ENCODE measurements at regions not wholly inside any gene's neighbourhood (a gene's known extent, or its start where the extent isn't known, plus 50 kb on each side); places are given as distances from the start of the nearest gene placed in this dataset.
"Not testable (repeated sequence)": the region's sequence is repeated elsewhere in the genome, so short reads cannot be mapped to it uniquely, and the experiment has no call there.

- no peaks in the 10 kb centered on the region for H3K27me3 Mint-ChIP-seq (ENCODE audit: low read depth)
Measured at GRCh38 chr11:25790396-25790795, 541.5 kb upstream of the ANO3 start.

GRCh38 chr11:25793637-25794036 is 538.3 kb upstream of the ANO3 start:
- no peak for DNase-seq
- no peak overlapping the region for H3K4me3 Mint-ChIP-seq
- no peaks in the 10 kb centered on the region for H3K27me3 Mint-ChIP-seq (ENCODE audit: low read depth)
- ATAC-seq: no peak
- H3K4me1 Mint-ChIP-seq (ENCODE audit: low read depth): no peaks in the 10 kb centered on the region
- ChIA-PET CTCF (no interaction called here), POLR2A (no interaction called here)
- no peaks in the 10 kb centered on the region for H3K9me3 Mint-ChIP-seq (ENCODE audit: insufficient read depth)
- no peak overlapping the region for H3K27ac Mint-ChIP-seq
- H3K36me3 Mint-ChIP-seq (ENCODE audit: low read depth): no peaks in the 10 kb centered on the region

More at GRCh38 chr11:25790396-25790795, 541.5 kb upstream of the ANO3 start:
- H3K4me3 Mint-ChIP-seq: no peak overlapping the region
- ATAC-seq (no peak), DNase-seq (no peak)
- no peaks in the 10 kb centered on the region for H3K36me3 Mint-ChIP-seq (ENCODE audit: low read depth)
- H3K4me1 Mint-ChIP-seq (ENCODE audit: low read depth): no peaks in the 10 kb centered on the region
- ChIA-PET CTCF (no interaction called here), POLR2A (no interaction called here)
- H3K27ac Mint-ChIP-seq: no peak overlapping the region
- H3K9me3 Mint-ChIP-seq (ENCODE audit: insufficient read depth): no peaks in the 10 kb centered on the region

GRCh38 chr11:25794804-25795203 is 537.1 kb upstream of the ANO3 start:
- no peaks in the 10 kb centered on the region for H3K4me1 Mint-ChIP-seq (ENCODE audit: low read depth)

GRCh38 chr11:25816411-25816810 is 515.5 kb upstream of the ANO3 start:
- Mint-ChIP-seq H3K27me3 (ENCODE audit: low read depth) (no peaks in the 10 kb centered on the region), H3K27ac (no peak overlapping the region), H3K36me3 (ENCODE audit: low read depth) (no peaks in the 10 kb centered on the region), H3K4me1 (ENCODE audit: low read depth) (no peaks in the 10 kb centered on the region), H3K9me3 (ENCODE audit: insufficient read depth) (peaks cover 7% of the 10 kb centered on the region), H3K4me3 (no peak overlapping the region)
- ChIA-PET CTCF (no interaction called here), POLR2A (no interaction called here)
- DNase-seq: no peak
- ATAC-seq: no peak

More at GRCh38 chr11:25794804-25795203, 537.1 kb upstream of the ANO3 start:
- ATAC-seq: no peak
- H3K9me3 Mint-ChIP-seq (ENCODE audit: insufficient read depth): no peaks in the 10 kb centered on the region
- H3K36me3 Mint-ChIP-seq (ENCODE audit: low read depth): no peaks in the 10 kb centered on the region
- ChIA-PET POLR2A (no interaction called here), CTCF (no interaction called here)
- no peak for DNase-seq
- H3K27ac Mint-ChIP-seq: no peak overlapping the region
- H3K4me3 Mint-ChIP-seq: no peak overlapping the region
- no peaks in the 10 kb centered on the region for H3K27me3 Mint-ChIP-seq (ENCODE audit: low read depth)

GRCh38 chr11:25824688-25825087 is 507.2 kb upstream of the ANO3 start:
- ATAC-seq: no peak
- Mint-ChIP-seq H3K9me3 (ENCODE audit: insufficient read depth) (peaks cover 13% of the 10 kb centered on the region), H3K27me3 (ENCODE audit: low read depth) (no peaks in the 10 kb centered on the region), H3K4me1 (ENCODE audit: low read depth) (no peaks in the 10 kb centered on the region), H3K36me3 (ENCODE audit: low read depth) (no peaks in the 10 kb centered on the region), H3K4me3 (no peak overlapping the region), H3K27ac (no peak overlapping the region)
- no peak for DNase-seq
- CTCF ChIA-PET: no interaction called here
- POLR2A ChIA-PET: no interaction called here

GRCh38 chr11:25831485-25831884 is 500.4 kb upstream of the ANO3 start:
- DNase-seq; H3K36me3 Mint-ChIP-seq (ENCODE audit: low read depth); H3K27ac Mint-ChIP-seq; POLR2A ChIA-PET; ATAC-seq; H3K27me3 Mint-ChIP-seq (ENCODE audit: low read depth); H3K4me1 Mint-ChIP-seq (ENCODE audit: low read depth); H3K4me3 Mint-ChIP-seq; CTCF ChIA-PET: not testable (repeated sequence)
- H3K9me3 Mint-ChIP-seq (ENCODE audit: insufficient read depth): peaks cover 18% of the 10 kb centered on the region

GRCh38 chr11:25838918-25839625 is 492.9 kb upstream of the ANO3 start:
- Mint-ChIP-seq H3K27me3 (ENCODE audit: low read depth) (no peaks in the 10 kb centered on the region), H3K9me3 (ENCODE audit: insufficient read depth) (peaks cover 11% of the 10 kb centered on the region), H3K4me1 (ENCODE audit: low read depth) (no peaks in the 10 kb centered on the region), H3K27ac (no peak overlapping the region), H3K4me3 (no peak overlapping the region), H3K36me3 (ENCODE audit: low read depth) (no peaks in the 10 kb centered on the region)
- no peak for ATAC-seq
- no peak for DNase-seq
- CTCF ChIA-PET: no interaction called here
- POLR2A ChIA-PET: no interaction called here

GRCh38 chr11:25844811-25845210 is 487.1 kb upstream of the ANO3 start:
- H3K36me3 Mint-ChIP-seq (ENCODE audit: low read depth): no peaks in the 10 kb centered on the region
- H3K4me3 Mint-ChIP-seq: no peak overlapping the region
- POLR2A ChIA-PET: no interaction called here
- no peak for ATAC-seq
- H3K9me3 Mint-ChIP-seq (ENCODE audit: insufficient read depth): peaks cover 22% of the 10 kb centered on the region
- DNase-seq: no peak
- H3K4me1 Mint-ChIP-seq (ENCODE audit: low read depth): no peaks in the 10 kb centered on the region
- H3K27ac Mint-ChIP-seq: no peak overlapping the region
- CTCF ChIA-PET: no interaction called here
- H3K27me3 Mint-ChIP-seq (ENCODE audit: low read depth): no peaks in the 10 kb centered on the region

- Mint-ChIP-seq H3K27me3 (ENCODE audit: low read depth) (no peaks in the 10 kb centered on the region), H3K36me3 (ENCODE audit: low read depth) (no peaks in the 10 kb centered on the region), H3K27ac (no peak overlapping the region), H3K4me1 (ENCODE audit: low read depth) (no peaks in the 10 kb centered on the region), H3K9me3 (ENCODE audit: insufficient read depth) (no peaks in the 10 kb centered on the region), H3K4me3 (no peak overlapping the region)
- ChIA-PET POLR2A (no interaction called here), CTCF (no interaction called here)
- DNase-seq (no peak), ATAC-seq (no peak)
Measured at GRCh38 chr11:25855916-25856315, 476.0 kb upstream of the ANO3 start.

GRCh38 chr11:25859776-25860175 is 472.2 kb upstream of the ANO3 start:
- DNase-seq: no peak
- ChIA-PET CTCF (no interaction called here), POLR2A (no interaction called here)
- no peak overlapping the region for H3K4me3 Mint-ChIP-seq
- no peaks in the 10 kb centered on the region for H3K36me3 Mint-ChIP-seq (ENCODE audit: low read depth)
- no peaks in the 10 kb centered on the region for H3K27me3 Mint-ChIP-seq (ENCODE audit: low read depth)
- H3K27ac Mint-ChIP-seq: no peak overlapping the region
- ATAC-seq: no peak
- no peaks in the 10 kb centered on the region for H3K9me3 Mint-ChIP-seq (ENCODE audit: insufficient read depth)
- no peaks in the 10 kb centered on the region for H3K4me1 Mint-ChIP-seq (ENCODE audit: low read depth)

GRCh38 chr11:25860677-25861450 is 471.1 kb upstream of the ANO3 start:
- DNase-seq: no peak
- Mint-ChIP-seq H3K4me1 (ENCODE audit: low read depth) (no peaks in the 10 kb centered on the region), H3K27ac (no peak overlapping the region), H3K4me3 (no peak overlapping the region), H3K9me3 (ENCODE audit: insufficient read depth) (no peaks in the 10 kb centered on the region), H3K36me3 (ENCODE audit: low read depth) (no peaks in the 10 kb centered on the region), H3K27me3 (ENCODE audit: low read depth) (no peaks in the 10 kb centered on the region)
- ATAC-seq: no peak
- POLR2A ChIA-PET: no interaction called here
- CTCF ChIA-PET: no interaction called here

GRCh38 chr11:25862159-25862558 is 469.8 kb upstream of the ANO3 start:
- Mint-ChIP-seq H3K9me3 (ENCODE audit: insufficient read depth) (no peaks in the 10 kb centered on the region), H3K36me3 (ENCODE audit: low read depth) (no peaks in the 10 kb centered on the region), H3K27ac (no peak overlapping the region), H3K27me3 (ENCODE audit: low read depth) (no peaks in the 10 kb centered on the region), H3K4me3 (no peak overlapping the region), H3K4me1 (ENCODE audit: low read depth) (no peaks in the 10 kb centered on the region)
- DNase-seq (no peak), ATAC-seq (no peak)
- ChIA-PET POLR2A (no interaction called here), CTCF (no interaction called here)

GRCh38 chr11:25863986-25864385 is 467.9 kb upstream of the ANO3 start:
- ATAC-seq (no peak), DNase-seq (no peak)
- Mint-ChIP-seq H3K36me3 (ENCODE audit: low read depth) (no peaks in the 10 kb centered on the region), H3K9me3 (ENCODE audit: insufficient read depth) (peaks cover 4% of the 10 kb centered on the region), H3K4me3 (no peak overlapping the region), H3K27me3 (ENCODE audit: low read depth) (no peaks in the 10 kb centered on the region), H3K4me1 (ENCODE audit: low read depth) (no peaks in the 10 kb centered on the region), H3K27ac (no peak overlapping the region)
- ChIA-PET CTCF (no interaction called here), POLR2A (no interaction called here)

Measured in activated CD8-positive, alpha-beta T cell treated with anti-CD3 and anti-CD28 coated beads, Interleukin-2, amount 10 ng/mL, durations not matched to agents 7 days and 5 days (primary cell).